SU-DHL-6 (cell line): ENCODE measurements at regions not wholly inside any gene's neighbourhood (a gene's known extent, or its start where the extent isn't known, plus 50 kb on each side); places are given as distances from the start of the nearest gene placed in this dataset.

Experiments
- H2AFZ ChIP-seq: fragments of 200-600 bp; sonication (generic); 2 replicates; pipeline ENCODE4 v1.6.1; 2014; ENCODE audit warnings: low read depth, mild to moderate bottlenecking, moderate library complexity, mixed read lengths, antibody characterized with exemption, low read length; ENCODE audit not compliant: severe bottlenecking
- H3F3A ChIP-seq: fragments of 200-600 bp; shearing (Covaris generic); 2 replicates; pipeline ENCODE4 v1.6.0; 2016; ENCODE audit warnings: antibody characterized with exemption, mild to moderate bottlenecking; ENCODE audit not compliant: insufficient read depth
- H3K27ac ChIP-seq: fragments of 200-600 bp; sonication (generic); 2 replicates; pipeline ENCODE4 v1.5.1; 2016; ENCODE audit warnings: low read depth, mild to moderate bottlenecking, low read length, moderate library complexity, mixed read lengths
- H3K27me3 ChIP-seq: fragments of 200-600 bp; sonication (generic), shearing (Covaris generic); 2 replicates; pipeline ENCODE4 v1.6.0; 2014; ENCODE audit warnings: mild to moderate bottlenecking, low read length
- H3K36me3 ChIP-seq: fragments of 200-600 bp; sonication (generic); 2 replicates; pipeline ENCODE4 v1.6.1; 2014; ENCODE audit warnings: mild to moderate bottlenecking, low read length, mixed read lengths
- H3K4me2 ChIP-seq: fragments of 300-600, 200-600 bp; shearing (Covaris generic), sonication (generic); 2 replicates; pipeline ENCODE4 v1.6.0; 2014; ENCODE audit warnings: low read length, low read depth, mild to moderate bottlenecking; ENCODE audit not compliant: poor library complexity, severe bottlenecking
- H3K4me3 ChIP-seq: fragments of 200-600 bp; sonication (generic); 2 replicates; pipeline ENCODE4 v1.5.1; 2014; ENCODE audit warnings: antibody characterized with exemption, low read length, mild to moderate bottlenecking, mixed read lengths; ENCODE audit not compliant: insufficient read depth, poor library complexity, severe bottlenecking
- H3K79me2 ChIP-seq: fragments of 200-600 bp; sonication (generic); 2 replicates; pipeline ENCODE4 v1.6.1; 2014; ENCODE audit warnings: mild to moderate bottlenecking, low read length, moderate library complexity; ENCODE audit not compliant: insufficient read depth
- H3K9ac ChIP-seq: fragments of 200-600 bp; sonication (generic); 2 replicates; pipeline ENCODE4 v1.7.0; 2014; ENCODE audit warnings: mild to moderate bottlenecking, low read length
- H3K9me2 ChIP-seq: fragments of 200-600 bp; sonication (generic); replicated peaks from 2 replicates; pipeline ENCODE4 v1.6.1; 2014; ENCODE audit warnings: low read length; ENCODE audit not compliant: insufficient read depth
- H3K9me3 ChIP-seq: fragments of 200-600 bp; sonication (generic); 2 replicates; pipeline ENCODE4 v1.6.1; 2014; ENCODE audit warnings: low read length, mixed read lengths; ENCODE audit not compliant: insufficient read depth
- H4K20me1 ChIP-seq: fragments of 200-600 bp; sonication (generic); 2 replicates; pipeline ENCODE4 v1.6.1; 2014; ENCODE audit warnings: low read depth, mild to moderate bottlenecking, antibody characterized with exemption, low read length, moderate library complexity, mixed read lengths
- EZH2phosphoT487 ChIP-seq: fragments of 200-600 bp; sonication (generic), shearing (Covaris generic); conservative IDR thresholded peaks from 2 replicates; pipeline ENCODE4 v1.6.1; 2018; ENCODE audit warnings: mild to moderate bottlenecking, antibody characterized with exemption, low read length, moderate library complexity, mixed read lengths
- TF ChIP-seq, protein P1 (sequence below): fragments of 200-600 bp; sonication (generic); IDR thresholded peaks from one replicate; pipeline ENCODE4 v1.5.1; 2017; ENCODE audit warnings: antibody characterized with exemption, mild to moderate bottlenecking, low read length, moderate library complexity; ENCODE audit not compliant: insufficient read depth, poor library complexity, severe bottlenecking

GRCh38 chr7:20895563-20895962 is 108.9 kb upstream of the SP8 start:
- no peak overlapping the region for H3K9ac ChIP-seq
- no peak overlapping the region for H3K27ac ChIP-seq
- no peaks in the 10 kb centered on the region for H3F3A ChIP-seq
- no peaks in the 10 kb centered on the region for H3K9me2 ChIP-seq
- no peak overlapping the region for H3K4me3 ChIP-seq
- no peaks in the 10 kb centered on the region for H4K20me1 ChIP-seq
- no peak overlapping the region for H2AFZ ChIP-seq
- H3K4me2 ChIP-seq = no peak overlapping the region
- no peak for TF ChIP-seq EZH2phosphoT487
- TF ChIP-seq, protein P1, sequence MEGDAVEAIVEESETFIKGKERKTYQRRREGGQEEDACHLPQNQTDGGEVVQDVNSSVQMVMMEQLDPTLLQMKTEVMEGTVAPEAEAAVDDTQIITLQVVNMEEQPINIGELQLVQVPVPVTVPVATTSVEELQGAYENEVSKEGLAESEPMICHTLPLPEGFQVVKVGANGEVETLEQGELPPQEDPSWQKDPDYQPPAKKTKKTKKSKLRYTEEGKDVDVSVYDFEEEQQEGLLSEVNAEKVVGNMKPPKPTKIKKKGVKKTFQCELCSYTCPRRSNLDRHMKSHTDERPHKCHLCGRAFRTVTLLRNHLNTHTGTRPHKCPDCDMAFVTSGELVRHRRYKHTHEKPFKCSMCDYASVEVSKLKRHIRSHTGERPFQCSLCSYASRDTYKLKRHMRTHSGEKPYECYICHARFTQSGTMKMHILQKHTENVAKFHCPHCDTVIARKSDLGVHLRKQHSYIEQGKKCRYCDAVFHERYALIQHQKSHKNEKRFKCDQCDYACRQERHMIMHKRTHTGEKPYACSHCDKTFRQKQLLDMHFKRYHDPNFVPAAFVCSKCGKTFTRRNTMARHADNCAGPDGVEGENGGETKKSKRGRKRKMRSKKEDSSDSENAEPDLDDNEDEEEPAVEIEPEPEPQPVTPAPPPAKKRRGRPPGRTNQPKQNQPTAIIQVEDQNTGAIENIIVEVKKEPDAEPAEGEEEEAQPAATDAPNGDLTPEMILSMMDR = no peak
- no peaks in the 10 kb centered on the region for H3K36me3 ChIP-seq
- no peaks in the 10 kb centered on the region for H3K79me2 ChIP-seq
- no peaks in the 10 kb centered on the region for H3K27me3 ChIP-seq
- no peaks in the 10 kb centered on the region for H3K9me3 ChIP-seq

DNA sequence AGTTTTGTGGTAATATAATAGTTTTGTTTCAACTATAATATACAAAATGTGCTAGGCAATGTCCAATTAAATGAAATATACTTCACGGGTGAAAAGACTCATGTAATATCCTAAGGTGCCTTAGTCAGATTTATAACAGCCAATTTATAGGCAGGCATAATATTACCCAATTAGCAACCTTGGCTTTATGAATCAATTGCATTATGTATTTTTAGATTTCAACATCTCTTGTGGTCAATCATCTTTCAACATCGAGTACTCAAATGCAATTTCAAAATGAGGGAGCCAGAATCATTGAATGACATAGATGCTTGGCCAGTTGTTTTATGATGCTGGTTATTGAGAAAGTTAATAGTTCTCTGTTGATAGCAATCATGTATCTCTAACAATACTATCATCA is 110.3 kb upstream of the SP8 start:
- H3K9me2 ChIP-seq = no peaks in the 10 kb centered on the region
- H3K4me2 ChIP-seq = no peak overlapping the region
- no peaks in the 10 kb centered on the region for H3K9me3 ChIP-seq
- H3K27me3 ChIP-seq = no peaks in the 10 kb centered on the region
- H3F3A ChIP-seq = no peaks in the 10 kb centered on the region
- no peak overlapping the region for H2AFZ ChIP-seq
- H3K36me3 ChIP-seq = no peaks in the 10 kb centered on the region
- TF ChIP-seq, protein P1 = no peak
- no peak for TF ChIP-seq EZH2phosphoT487
- H3K9ac ChIP-seq = no peak overlapping the region
- H3K4me3 ChIP-seq = no peak overlapping the region
- H3K27ac ChIP-seq = no peak overlapping the region
- H3K79me2 ChIP-seq = no peaks in the 10 kb centered on the region
- no peaks in the 10 kb centered on the region for H4K20me1 ChIP-seq

DNA sequence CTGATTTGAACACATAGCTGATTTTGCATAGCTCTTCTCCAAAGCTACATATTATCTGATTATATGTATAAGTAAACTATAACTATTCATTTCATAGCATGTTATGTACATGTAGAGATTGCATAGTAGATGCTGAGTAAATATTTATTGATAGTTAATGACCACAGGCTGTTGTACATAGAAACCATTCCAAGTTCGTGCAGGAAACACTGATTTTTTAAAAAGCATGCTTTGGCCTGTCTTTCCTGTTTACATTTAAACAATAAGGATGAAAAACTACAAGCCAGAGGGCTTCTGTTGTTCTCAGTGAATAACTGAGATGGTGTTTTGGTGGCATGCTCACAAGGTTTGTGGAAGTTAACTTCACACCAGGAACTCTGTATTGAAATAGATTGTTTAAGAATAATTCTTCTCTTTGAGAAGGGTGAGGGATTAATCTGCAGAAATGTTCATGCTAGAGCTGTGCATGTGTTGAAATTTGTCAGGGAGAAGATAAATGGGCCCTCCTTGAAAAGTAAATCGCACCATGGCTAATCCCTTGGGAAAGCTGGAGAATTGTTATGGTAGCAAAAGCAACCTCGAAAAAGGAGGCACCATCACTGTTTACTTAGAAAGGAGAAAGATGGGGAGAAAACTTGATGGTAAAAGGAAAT is 120.2 kb upstream of the SP8 start:
- no peaks in the 10 kb centered on the region for H3K79me2 ChIP-seq
- TF ChIP-seq, protein P1 = no peak
- TF ChIP-seq EZH2phosphoT487 = no peak
- no peaks in the 10 kb centered on the region for H3K36me3 ChIP-seq
- no peak overlapping the region for H3K4me2 ChIP-seq
- H3F3A ChIP-seq = no peaks in the 10 kb centered on the region
- H3K4me3 ChIP-seq = no peak overlapping the region
- no peak overlapping the region for H2AFZ ChIP-seq
- H3K9me3 ChIP-seq = no peaks in the 10 kb centered on the region
- no peak overlapping the region for H3K27ac ChIP-seq
- H3K9me2 ChIP-seq = no peaks in the 10 kb centered on the region
- H3K27me3 ChIP-seq = no peaks in the 10 kb centered on the region
- H4K20me1 ChIP-seq = no peaks in the 10 kb centered on the region
- H3K9ac ChIP-seq = no peak overlapping the region
